Right cardiac atrium (tissue), 5 donors: ENCODE measurements at regions not wholly inside any gene's neighbourhood (a gene's known extent, or its start where the extent isn't known, plus 50 kb on each side); places are given as distances from the start of the nearest gene placed in this dataset.
A peak's percentile ranks its signal among the peaks of the same experiment; 100 is the strongest.
"Not testable (repeated sequence)": the region's sequence is repeated elsewhere in the genome, so short reads cannot be mapped to it uniquely, and the experiment has no call there.

Experiments
- ATAC-seq, 2 donors: fragments of 200-7000 bp; cut with Tn5 transposase; one replicate each; pipeline versions ENCODE4 v1.8.0 to v1.9.1; 2020; ENCODE audit warnings: moderate library complexity in 2 of 2, mild to moderate bottlenecking in 1 of 2
- DNase-seq, 3 donors: peaks; one replicate each; pipeline ENCODE4 v3.0.0-alpha.2; 2020
- H3K27ac ChIP-seq: one replicate; pipeline ENCODE4 v1.5.1; 2013; ENCODE audit warnings: mild to moderate bottlenecking, low read length, control low read depth, moderate library complexity
- H3K27me3 ChIP-seq: one replicate; pipeline ENCODE4 v1.6.1; 2013; ENCODE audit not compliant: control insufficient read depth, insufficient read depth
- H3K4me1 ChIP-seq: one replicate; pipeline ENCODE4 v1.6.1; 2013; ENCODE audit warnings: low read length; ENCODE audit not compliant: control insufficient read depth, insufficient read depth
- H3K4me3 ChIP-seq: one replicate; pipeline ENCODE4 v1.5.1; 2013; ENCODE audit warnings: low read length, control low read depth
- H3K9me3 ChIP-seq: one replicate; pipeline ENCODE4 v1.6.1; 2013; ENCODE audit warnings: low read length; ENCODE audit not compliant: control insufficient read depth
- WGBS: extraction: QIAGEN DNeasy Blood & Tissue Kit; methylation state at CpG from one replicate; pipeline ENCODE4 v1.1.7; 2013; 5-methylcytosine and 5-hydroxymethylcytosine counted together
- intact Hi-C, 4 donors: fragments of 100-400 bp; cut with DNase I; formaldehyde crosslinking; loops; one replicate each; pipeline versions ENCODE4 v1.11.0 to v1.14.0; 2022 to 2023
- donor health status: healthy with polysubstance abuse.
- donor health status: DM: no; HTN: yes; CAD: no.
- donor health status: DM: no; HTN: no; CAD: no.
- donor health status: DM: no; HTN: yes; CAD: no; lungs with severe emphysema.
- donor health status: DM: yes; HTN: yes; CAD: no.

DNA sequence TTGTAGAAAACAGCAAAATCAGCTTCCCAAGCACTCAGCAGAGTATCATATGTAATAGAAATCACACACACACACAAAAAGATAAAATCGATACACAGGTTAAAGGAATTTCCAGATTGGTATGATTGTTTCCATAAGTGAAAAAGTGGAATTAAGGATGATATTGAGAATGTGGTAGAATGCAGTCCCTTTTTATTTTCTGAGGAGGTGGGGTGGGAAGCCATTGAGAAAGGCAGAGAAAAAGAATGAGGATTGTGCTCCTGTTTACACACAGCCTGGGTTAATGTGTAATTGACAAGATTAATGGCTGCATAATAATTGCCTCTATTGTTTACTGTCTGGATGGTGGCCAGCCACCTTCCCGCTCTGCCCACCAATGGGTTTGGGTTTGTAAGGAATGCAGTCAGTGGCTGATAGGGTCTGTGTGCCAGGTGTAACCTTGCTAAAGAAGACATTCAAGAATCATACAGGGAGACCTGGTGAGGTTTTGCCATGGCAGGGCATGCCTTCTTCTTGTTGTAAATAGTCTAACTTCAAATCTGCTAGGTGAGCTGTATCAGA is 177.2 kb upstream of the MAP3K1 start:
- no peak for ATAC-seq
- WGBS: 85% methylated on average over 2 of the region's 2 CpGs

GRCh38 chr5:56637321-56637920 is 177.9 kb upstream of the MAP3K1 start:
- intact Hi-C loops: no loop called here
- Histone ChIP-seq H3K9me3 (no peaks in the 10 kb centered on the region), H3K4me3 (no peak overlapping the region), H3K4me1 (no peaks in the 10 kb centered on the region), H3K27ac (no peak overlapping the region), H3K27me3 (no peaks in the 10 kb centered on the region)
- no peak for DNase-seq
- no peak for ATAC-seq
- WGBS: 54% methylated on average over 3 of the region's 3 CpGs

More for the DNA sequence above, 177.2 kb upstream of the MAP3K1 start:
- no peak overlapping the region for H3K4me3 ChIP-seq
- H3K27ac ChIP-seq: no peak overlapping the region
- no peaks in the 10 kb centered on the region for H3K9me3 ChIP-seq
- DNase-seq: no peak
- no peaks in the 10 kb centered on the region for H3K27me3 ChIP-seq
- H3K4me1 ChIP-seq: no peaks in the 10 kb centered on the region
- intact Hi-C loops: no loop called here

DNA sequence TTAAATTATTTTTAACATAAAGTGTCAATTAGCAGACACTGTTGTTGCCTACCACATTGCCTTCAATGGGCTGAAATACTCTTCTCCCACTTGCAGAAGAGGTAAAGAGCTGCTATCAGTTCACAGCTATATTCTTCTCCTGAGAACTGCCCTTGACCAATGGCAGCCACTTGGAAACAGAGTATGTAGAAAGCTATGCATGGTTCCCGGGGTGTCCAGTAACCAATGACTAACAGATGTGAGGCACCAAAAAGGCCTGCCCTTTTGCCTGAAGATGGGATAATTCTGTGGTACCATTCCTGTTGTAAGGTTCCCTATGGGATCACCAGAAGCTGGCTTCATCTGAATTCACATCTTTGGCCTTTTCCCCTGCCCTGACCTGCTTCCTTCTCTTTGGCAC is 181.4 kb upstream of the MAP3K1 start:
- DNase-seq: no peak
- intact Hi-C loops: no loop called here

DNA sequence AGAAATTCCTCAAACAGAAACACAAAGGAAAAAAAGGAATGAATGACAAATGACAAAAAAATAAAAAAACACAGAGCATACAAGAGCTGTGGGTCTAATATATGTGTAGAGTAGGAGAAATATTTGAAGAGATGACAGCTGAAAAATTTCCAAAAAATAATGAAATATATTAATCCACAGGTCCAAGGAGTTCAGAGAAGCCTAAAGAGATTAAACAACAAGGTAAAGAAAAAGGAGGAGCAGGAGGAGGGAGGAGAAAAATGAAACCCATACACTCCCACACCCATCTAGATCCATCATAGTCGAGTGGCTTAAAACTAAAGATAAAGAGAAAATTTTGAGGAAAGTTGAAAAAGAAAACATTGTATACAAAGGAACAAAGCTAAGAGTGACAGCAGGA is 182.4 kb upstream of the MAP3K1 start:
- H3K27ac ChIP-seq: no peak overlapping the region
- H3K27me3 ChIP-seq: no peaks in the 10 kb centered on the region
- no peak overlapping the region for H3K4me3 ChIP-seq
- H3K4me1 ChIP-seq: no peaks in the 10 kb centered on the region
- ATAC-seq (no peak), DNase-seq (no peak)
- H3K9me3 ChIP-seq: no peaks in the 10 kb centered on the region
- 60% methylated on average over 1 of the region's 1 CpG for WGBS
- intact Hi-C loops: no loop called here

More for the DNA sequence above, 181.4 kb upstream of the MAP3K1 start:
- Histone ChIP-seq H3K4me1 (no peaks in the 10 kb centered on the region), H3K27me3 (no peaks in the 10 kb centered on the region), H3K4me3 (no peak overlapping the region), H3K9me3 (no peaks in the 10 kb centered on the region), H3K27ac (no peak overlapping the region)
- WGBS: 91% methylated on average over 1 of the region's 1 CpG
- ATAC-seq: no peak

- 60% methylated on average over 2 of the region's 2 CpGs for WGBS
- H3K4me1 ChIP-seq: no peaks in the 10 kb centered on the region
- no peaks in the 10 kb centered on the region for H3K9me3 ChIP-seq
- no peak overlapping the region for H3K27ac ChIP-seq
- ATAC-seq (peak in 1 of 2 donors; percentile 56), DNase-seq (no peak)
- H3K4me3 ChIP-seq: no peak overlapping the region
- intact Hi-C loops: no loop called here
- H3K27me3 ChIP-seq: no peaks in the 10 kb centered on the region
These were observed 183.2 kb upstream of the MAP3K1 start for GRCh38 chr5:56632199-56632598.

DNA sequence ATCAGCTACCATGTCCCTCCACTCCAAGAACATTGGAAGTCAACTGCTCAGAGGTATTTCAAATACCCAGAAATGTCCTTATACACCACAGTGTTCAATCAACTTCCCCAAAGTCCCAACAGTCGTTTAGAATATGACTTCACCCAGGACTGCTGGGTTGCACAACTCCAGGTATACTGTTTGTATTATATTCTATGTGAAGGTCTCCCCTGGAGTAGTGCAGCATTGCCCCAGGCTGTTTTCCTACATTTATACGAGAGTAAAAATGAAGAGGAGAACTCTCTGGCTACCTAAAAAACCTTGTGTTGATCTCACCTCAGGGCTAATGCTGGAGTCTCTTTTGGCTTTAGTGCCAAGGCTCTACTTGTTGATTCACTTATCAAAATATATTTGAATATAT is 183.6 kb upstream of the MAP3K1 start:
- no peak overlapping the region for H3K4me3 ChIP-seq
- no peak overlapping the region for H3K27ac ChIP-seq
- DNase-seq (no peak), ATAC-seq (no peak)
- WGBS: 79% methylated on average over 2 of the region's 2 CpGs
- intact Hi-C loops: no loop called here
- no peaks in the 10 kb centered on the region for H3K9me3 ChIP-seq
- no peaks in the 10 kb centered on the region for H3K27me3 ChIP-seq
- H3K4me1 ChIP-seq: no peaks in the 10 kb centered on the region

GRCh38 chr5:56628616-56629015 is 186.7 kb upstream of the MAP3K1 start:
- 98% methylated on average over 4 of the region's 4 CpGs for WGBS
- H3K27me3 ChIP-seq, H3K4me1 ChIP-seq, ATAC-seq, H3K4me3 ChIP-seq, DNase-seq, H3K9me3 ChIP-seq, H3K27ac ChIP-seq, intact Hi-C loops: not testable (repeated sequence)

DNA sequence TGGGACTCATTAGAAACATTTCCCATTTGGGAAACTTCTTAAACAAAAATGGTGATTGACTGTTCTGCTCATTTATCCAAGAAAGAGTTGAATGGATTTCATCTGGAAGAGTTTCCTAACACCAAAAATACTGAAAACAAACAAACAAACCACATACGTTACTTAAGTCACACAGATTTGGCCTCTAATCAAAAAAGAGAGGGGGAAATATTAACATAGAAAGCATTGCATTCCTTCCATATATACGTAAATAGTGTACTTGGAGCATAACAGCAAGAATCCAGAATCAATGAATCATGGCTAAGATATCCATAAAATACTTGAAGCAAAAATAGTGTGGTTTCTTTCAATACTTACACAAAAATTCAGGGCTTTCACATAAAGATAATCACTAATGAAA is 189.8 kb upstream of the MAP3K1 start:
- ATAC-seq (no peak), DNase-seq (no peak)
- H3K4me1 ChIP-seq: no peaks in the 10 kb centered on the region
- WGBS: 60% methylated on average over 2 of the region's 2 CpGs
- H3K4me3 ChIP-seq: no peak overlapping the region
- H3K27ac ChIP-seq: no peak overlapping the region
- intact Hi-C loops: no loop called here
- H3K27me3 ChIP-seq: no peaks in the 10 kb centered on the region
- H3K9me3 ChIP-seq: no peaks in the 10 kb centered on the region

- 71% methylated on average over 1 of the region's 1 CpG for WGBS
- DNase-seq (no peak), ATAC-seq (no peak)
- H3K27me3 ChIP-seq: no peaks in the 10 kb centered on the region
- no peak overlapping the region for H3K4me3 ChIP-seq
- H3K27ac ChIP-seq: no peak overlapping the region
- no peaks in the 10 kb centered on the region for H3K9me3 ChIP-seq
- no peaks in the 10 kb centered on the region for H3K4me1 ChIP-seq
- intact Hi-C loops: no loop called here
These were observed 190.6 kb upstream of the MAP3K1 start for GRCh38 chr5:56624751-56625150.

- no peaks in the 10 kb centered on the region for H3K27me3 ChIP-seq
- H3K27ac ChIP-seq: no peak overlapping the region
- DNase-seq (no peak), ATAC-seq (no peak)
- intact Hi-C loops: no loop called here
- no peaks in the 10 kb centered on the region for H3K4me1 ChIP-seq
- 81% methylated on average over 2 of the region's 2 CpGs for WGBS
- H3K9me3 ChIP-seq: no peaks in the 10 kb centered on the region
- no peak overlapping the region for H3K4me3 ChIP-seq
These were observed 193.2 kb upstream of the MAP3K1 start for GRCh38 chr5:56622141-56622540.

DNA sequence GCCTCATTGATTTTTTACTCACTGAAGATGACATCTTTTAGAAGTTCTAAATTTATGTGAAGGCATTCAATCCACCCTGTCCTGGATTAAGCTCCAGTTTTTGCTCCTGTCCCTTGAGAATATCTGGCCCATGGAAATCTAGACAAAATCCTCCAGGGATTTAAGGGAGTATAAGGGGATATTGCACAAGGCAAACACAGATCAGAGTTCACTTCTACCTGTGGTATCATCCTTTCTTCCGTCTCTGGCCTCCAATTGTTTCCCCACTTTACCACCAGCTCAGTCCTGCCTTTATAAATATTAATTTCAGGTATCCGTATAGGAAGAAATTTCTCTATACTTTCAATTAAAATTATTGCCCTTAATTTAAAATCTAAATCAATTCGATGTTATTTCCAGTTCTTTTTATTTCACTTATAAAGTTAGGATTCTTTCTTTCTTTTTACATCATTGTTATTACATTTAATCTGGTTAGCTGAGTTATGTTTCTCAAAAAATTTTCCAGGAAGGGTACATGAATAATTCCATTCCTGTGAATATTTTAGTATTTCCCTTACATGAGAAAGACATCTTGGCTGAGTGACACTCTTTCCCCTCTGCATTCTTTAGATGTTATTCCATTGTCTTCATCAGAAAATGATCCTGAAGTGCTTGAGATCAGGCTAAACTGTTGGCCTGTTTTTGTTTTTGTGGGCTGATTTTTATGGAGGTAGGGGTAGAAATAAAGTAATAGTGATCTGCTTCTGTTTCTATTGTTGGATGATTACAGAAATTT is 194.3 kb upstream of the MAP3K1 start:
- WGBS: 95% methylated on average over 3 of the region's 3 CpGs
- no peak for DNase-seq

More for the DNA sequence above, 194.3 kb upstream of the MAP3K1 start:
- Histone ChIP-seq H3K27ac (no peak overlapping the region), H3K4me1 (no peaks in the 10 kb centered on the region), H3K4me3 (no peak overlapping the region), H3K9me3 (no peaks in the 10 kb centered on the region), H3K27me3 (no peaks in the 10 kb centered on the region)
- no peak for ATAC-seq
- intact Hi-C loops: no loop called here
